VCaP (cell line): ENCODE measurements at regions not wholly inside any gene's neighbourhood (a gene's known extent, or its start where the extent isn't known, plus 50 kb on each side); places are given as distances from the start of the nearest gene placed in this dataset.

ENCODE experiments used
- H3K27ac ChIP-seq: fragments of 450-650 bp; 2 replicates; pipeline ENCODE4 v1.5.1; 2017
- TF ChIP-seq, protein P1 (sequence below): fragments of 450-650 bp; conservative IDR thresholded peaks from 2 replicates; pipeline ENCODE4 v1.5.1; 2017; ENCODE audit warnings: mild to moderate bottlenecking, moderate library complexity

- TF ChIP-seq, protein P1, sequence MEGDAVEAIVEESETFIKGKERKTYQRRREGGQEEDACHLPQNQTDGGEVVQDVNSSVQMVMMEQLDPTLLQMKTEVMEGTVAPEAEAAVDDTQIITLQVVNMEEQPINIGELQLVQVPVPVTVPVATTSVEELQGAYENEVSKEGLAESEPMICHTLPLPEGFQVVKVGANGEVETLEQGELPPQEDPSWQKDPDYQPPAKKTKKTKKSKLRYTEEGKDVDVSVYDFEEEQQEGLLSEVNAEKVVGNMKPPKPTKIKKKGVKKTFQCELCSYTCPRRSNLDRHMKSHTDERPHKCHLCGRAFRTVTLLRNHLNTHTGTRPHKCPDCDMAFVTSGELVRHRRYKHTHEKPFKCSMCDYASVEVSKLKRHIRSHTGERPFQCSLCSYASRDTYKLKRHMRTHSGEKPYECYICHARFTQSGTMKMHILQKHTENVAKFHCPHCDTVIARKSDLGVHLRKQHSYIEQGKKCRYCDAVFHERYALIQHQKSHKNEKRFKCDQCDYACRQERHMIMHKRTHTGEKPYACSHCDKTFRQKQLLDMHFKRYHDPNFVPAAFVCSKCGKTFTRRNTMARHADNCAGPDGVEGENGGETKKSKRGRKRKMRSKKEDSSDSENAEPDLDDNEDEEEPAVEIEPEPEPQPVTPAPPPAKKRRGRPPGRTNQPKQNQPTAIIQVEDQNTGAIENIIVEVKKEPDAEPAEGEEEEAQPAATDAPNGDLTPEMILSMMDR: no peak
- no peak overlapping the region for H3K27ac ChIP-seq
Observed at GRCh38 chr6:105874835-105875626, 211.1 kb upstream of the PRDM1 start.

DNA sequence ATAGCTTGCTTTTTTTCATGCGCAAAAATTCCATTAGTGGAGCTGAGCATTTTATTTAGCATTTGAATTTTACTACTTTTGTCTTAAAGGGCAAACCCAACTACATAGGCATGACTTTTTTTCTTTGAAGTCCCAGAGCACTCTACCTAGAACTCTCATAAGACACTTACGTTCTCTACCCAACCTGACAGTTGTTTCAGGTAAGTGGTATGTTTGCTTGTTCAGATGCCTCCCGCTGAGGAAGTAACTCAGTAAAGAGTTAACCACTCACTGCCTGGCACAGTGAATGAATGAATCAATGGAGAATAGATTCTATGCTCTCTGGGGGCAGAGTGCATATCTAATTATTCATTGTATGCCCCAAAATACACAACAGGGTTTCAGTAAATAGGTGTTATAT, 212.3 kb upstream of the PRDM1 start:
- TF ChIP-seq, protein P1: no peak
- no peak overlapping the region for H3K27ac ChIP-seq

DNA sequence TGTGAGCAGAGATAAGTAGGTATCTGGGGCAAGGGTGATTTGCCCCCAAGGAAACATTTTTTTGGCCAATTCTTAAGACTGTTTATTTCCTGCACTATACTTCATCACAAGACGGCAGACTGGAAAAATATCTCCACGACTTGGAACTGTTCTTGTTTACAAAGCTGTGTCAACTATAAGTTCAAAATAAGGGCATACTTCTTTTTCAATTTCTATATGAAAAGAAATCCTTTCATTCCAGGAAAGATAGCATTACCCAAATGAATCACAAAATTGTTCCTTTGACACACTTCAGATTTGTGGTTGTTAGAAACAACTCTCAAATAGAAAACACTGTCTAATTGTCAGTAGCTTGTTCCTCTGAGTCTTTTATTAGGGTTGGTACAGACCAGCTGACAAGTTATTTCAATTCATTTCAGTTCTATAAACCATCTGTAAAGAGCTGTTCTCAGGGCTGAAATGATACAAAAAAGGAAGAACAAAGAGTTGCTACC, 212.9 kb upstream of the PRDM1 start:
- TF ChIP-seq, protein P1: no peak
- no peak overlapping the region; the same call in 1 of the 2 replicates for H3K27ac ChIP-seq

DNA sequence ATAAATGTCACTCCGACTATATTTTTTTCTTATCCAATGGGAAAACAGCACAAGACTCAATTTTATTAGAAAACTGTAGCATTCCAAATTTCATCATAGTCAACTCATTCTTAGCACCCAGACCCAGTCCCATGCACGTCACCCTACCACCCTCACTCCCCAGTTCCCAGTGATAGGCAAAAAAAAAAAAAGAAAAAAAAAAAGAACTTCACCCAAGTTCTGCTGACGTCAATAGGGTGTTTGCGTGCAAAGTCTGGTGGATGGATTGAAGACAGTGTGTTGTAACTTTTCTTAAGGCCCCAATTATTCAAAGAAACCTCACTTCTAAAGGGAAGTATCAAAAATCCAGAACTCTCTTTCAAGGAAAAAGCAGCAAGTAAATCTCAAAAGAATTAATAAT, 213.9 kb upstream of the PRDM1 start:
- TF ChIP-seq, protein P1: no peak
- H3K27ac ChIP-seq: peak overlapping the region; percentile 25

- H3K27ac ChIP-seq: peak overlapping the region; percentile 25
- TF ChIP-seq, protein P1: no peak
Observed at GRCh38 chr6:105871542-105871941, 214.6 kb upstream of the PRDM1 start.

DNA sequence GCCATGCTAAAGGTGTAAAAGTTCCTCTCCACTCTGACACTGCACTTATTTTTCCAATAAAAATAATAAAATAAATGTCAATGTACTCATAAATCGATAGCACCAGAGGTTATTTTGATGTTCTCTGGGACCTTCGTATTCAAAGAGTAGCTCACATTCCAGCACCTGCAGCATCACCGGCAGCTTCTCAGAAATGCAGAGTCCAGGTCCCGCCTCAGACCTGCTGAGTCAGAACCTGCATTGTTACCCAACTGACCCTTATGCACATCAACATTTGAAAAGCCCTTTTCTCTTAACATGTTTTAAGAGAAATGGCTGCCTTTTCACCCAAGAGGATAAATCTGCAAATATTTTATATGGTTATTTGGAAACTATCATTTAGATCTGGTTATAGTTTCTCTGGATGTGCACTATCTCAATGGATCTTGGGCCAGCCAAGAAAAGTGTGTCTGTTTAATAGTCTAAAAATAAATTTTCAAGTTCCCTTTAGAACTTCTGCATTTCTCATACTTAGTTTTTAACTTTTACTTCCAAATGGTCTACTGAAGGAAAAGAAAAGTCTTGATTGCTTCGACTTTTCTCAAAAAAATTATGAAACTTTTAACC, 216.2 kb upstream of the PRDM1 start:
- TF ChIP-seq, protein P1: no peak
- H3K27ac ChIP-seq: no peak overlapping the region

DNA sequence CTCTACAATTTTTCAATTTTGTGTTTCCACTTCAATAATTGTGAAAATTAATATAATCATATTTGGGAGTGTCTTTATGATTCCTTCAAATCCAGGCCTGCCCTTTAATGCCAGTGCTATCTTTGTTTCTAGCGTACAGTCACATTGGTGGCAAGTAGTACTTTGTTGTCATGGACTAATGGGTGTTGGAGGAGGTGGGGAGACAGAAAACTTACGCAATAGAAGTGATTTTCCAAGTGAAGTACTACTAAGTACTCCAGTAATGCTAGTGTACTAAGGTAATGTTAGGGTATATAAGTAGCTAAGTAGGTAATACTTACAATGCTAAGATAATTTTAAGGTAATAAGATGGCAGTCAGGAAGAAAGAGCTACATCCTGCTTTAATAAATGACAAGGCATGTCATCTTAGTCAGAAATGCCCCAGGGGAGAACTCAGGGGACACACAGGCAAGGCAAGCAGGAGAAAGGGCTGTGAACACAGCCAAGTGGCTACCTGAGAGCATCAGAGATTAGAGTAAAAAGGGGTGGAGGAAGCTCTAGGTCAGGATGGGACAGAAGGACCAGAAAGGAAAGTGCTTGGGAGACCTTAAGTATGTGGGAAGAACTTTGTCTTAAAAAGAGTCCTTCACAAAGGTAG, 217.2 kb upstream of the PRDM1 start:
- TF ChIP-seq, protein P1: no peak
- no peak overlapping the region for H3K27ac ChIP-seq
